Esophagus squamous epithelium (tissue), 5 donors: ENCODE measurements at regions not wholly inside any gene's neighbourhood (a gene's known extent, or its start where the extent isn't known, plus 50 kb on each side); places are given as distances from the start of the nearest gene placed in this dataset.

Experiments
- DNase-seq: peaks from one replicate; lab custom pipeline; 2025; lab: John Stamatoyannopoulos, UW
- H3K27ac ChIP-seq, 4 donors: fragments of 200-600 bp; sonication (generic); one replicate each; pipeline ENCODE4 v1.5.1; 2016 to 2019; ENCODE audit warnings: mild to moderate bottlenecking in 1 of 4
- H3K27me3 ChIP-seq, 4 donors: fragments of 200-600 bp; sonication (generic); 1 replicate in 3 of 4; 2 replicates in 1 of 4; pipeline versions ENCODE4 v1.5.1 to v1.6.0; 2017 to 2021; ENCODE audit warnings: antibody characterized with exemption in 1 of 4
- H3K36me3 ChIP-seq, 3 donors: fragments of 200-600 bp; sonication (generic); one replicate each; pipeline ENCODE4 v1.5.1; 2016 to 2019
- H3K4me1 ChIP-seq, 3 donors: fragments of 200-600 bp; sonication (generic); one replicate each; pipeline ENCODE4 v1.5.1; 2017 to 2019
- H3K4me3 ChIP-seq, 4 donors: fragments of 200-600 bp; sonication (generic); 1 replicate in 3 of 4; 2 replicates in 1 of 4; pipeline ENCODE4 v1.5.1; 2016 to 2019; ENCODE audit warnings: mild to moderate bottlenecking in 2 of 4, moderate library complexity in 1 of 4
- H3K9me3 ChIP-seq, 3 donors: fragments of 200-600 bp; sonication (generic); one replicate each; pipeline ENCODE4 v1.5.1; 2016 to 2019
- POLR2A ChIP-seq, 4 donors: fragments of 450-650 bp; IDR thresholded peaks; one replicate each; pipeline ENCODE4 v1.6.1; 2017; ENCODE audit warnings: antibody characterized with exemption in 4 of 4, mild to moderate bottlenecking in 4 of 4, moderate library complexity in 3 of 4
- WGBS, 2 donors: methylation state at CpG; one replicate each; pipeline ENCODE4 v1.1.5; 2018; 5-methylcytosine and 5-hydroxymethylcytosine counted together
- intact Hi-C: fragments of 100-400 bp; cut with DNase I; formaldehyde crosslinking; loops from one replicate; pipeline ENCODE4 v1.15.0; 2022
- TF ChIP-seq, protein P1 (sequence below), 6 experiments: fragments of 450-650 bp in 4 of 6; fragments of 200-600 bp in 2 of 6; sonication (generic) in 2 of 6; IDR thresholded peaks; one replicate each; pipeline ENCODE4 v1.5.1; 2016 to 2019; ENCODE audit warnings: antibody characterized with exemption in 6 of 6, mild to moderate bottlenecking in 4 of 6, moderate library complexity in 4 of 6
- donor health status: DM: yes; HTN: yes; CAD: no.

DNA sequence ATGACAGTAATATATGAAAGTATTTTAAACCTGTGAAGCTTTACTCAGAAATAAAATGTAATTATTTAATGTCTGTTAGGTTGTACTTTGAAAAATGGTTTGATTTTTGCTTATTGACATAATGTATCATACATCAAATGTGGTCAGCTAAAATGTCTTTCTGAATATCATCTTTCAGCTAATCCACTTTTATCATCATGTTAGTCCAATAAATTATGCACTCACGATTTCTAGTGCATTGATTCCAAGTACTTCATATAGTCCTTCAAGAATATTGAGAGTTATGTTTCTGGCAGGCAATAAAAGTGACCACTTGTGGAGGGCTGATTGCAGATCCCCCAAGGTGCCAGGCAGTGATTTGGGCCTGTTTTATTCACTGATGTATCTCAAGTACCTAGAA lies 1204.1 kb downstream of the OLFM4 start:
- no peak for DNase-seq
- WGBS, 2 donors, result 52 to 55% methylated on average over 1 of the region's 1 CpG
- Histone ChIP-seq H3K27me3 (no peaks in the 10 kb centered on the region), H3K9me3 (no peaks in the 10 kb centered on the region), H3K4me3 (no peak overlapping the region), H3K4me1 (no peaks in the 10 kb centered on the region), H3K36me3 (no peaks in the 10 kb centered on the region), H3K27ac (no peak overlapping the region)
- no peak for TF ChIP-seq POLR2A (IDR thresholded peaks at IDR 0.05)
- TF ChIP-seq, protein P1, sequence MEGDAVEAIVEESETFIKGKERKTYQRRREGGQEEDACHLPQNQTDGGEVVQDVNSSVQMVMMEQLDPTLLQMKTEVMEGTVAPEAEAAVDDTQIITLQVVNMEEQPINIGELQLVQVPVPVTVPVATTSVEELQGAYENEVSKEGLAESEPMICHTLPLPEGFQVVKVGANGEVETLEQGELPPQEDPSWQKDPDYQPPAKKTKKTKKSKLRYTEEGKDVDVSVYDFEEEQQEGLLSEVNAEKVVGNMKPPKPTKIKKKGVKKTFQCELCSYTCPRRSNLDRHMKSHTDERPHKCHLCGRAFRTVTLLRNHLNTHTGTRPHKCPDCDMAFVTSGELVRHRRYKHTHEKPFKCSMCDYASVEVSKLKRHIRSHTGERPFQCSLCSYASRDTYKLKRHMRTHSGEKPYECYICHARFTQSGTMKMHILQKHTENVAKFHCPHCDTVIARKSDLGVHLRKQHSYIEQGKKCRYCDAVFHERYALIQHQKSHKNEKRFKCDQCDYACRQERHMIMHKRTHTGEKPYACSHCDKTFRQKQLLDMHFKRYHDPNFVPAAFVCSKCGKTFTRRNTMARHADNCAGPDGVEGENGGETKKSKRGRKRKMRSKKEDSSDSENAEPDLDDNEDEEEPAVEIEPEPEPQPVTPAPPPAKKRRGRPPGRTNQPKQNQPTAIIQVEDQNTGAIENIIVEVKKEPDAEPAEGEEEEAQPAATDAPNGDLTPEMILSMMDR (IDR thresholded peaks at IDR 0.05), result no peak
- intact Hi-C loops, result no loop called here

DNA sequence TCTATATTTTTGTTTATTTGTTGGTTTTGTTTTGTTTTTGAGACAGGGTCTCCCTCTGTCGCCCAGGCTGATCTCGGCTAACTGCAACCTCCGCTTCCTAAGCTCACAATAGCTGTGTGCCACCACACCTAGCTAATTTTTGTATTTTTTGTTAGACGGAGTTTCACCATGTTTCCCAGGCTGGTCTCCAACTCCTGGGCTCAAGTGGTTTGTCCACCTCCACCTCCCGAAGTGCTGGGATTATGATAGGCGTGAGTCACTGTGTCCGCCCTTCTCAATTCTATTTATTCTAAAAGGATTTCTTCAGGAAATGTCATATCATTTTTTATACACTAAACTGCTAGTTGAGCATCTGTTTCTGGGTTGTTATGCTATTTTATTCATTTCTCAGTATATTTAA lies 1206.0 kb downstream of the OLFM4 start:
- Histone ChIP-seq H3K27me3 (no peaks in the 10 kb centered on the region), H3K27ac (no peak overlapping the region), H3K36me3 (no peaks in the 10 kb centered on the region), H3K4me1 (no peaks in the 10 kb centered on the region), H3K4me3 (no peak overlapping the region), H3K9me3 (no peaks in the 10 kb centered on the region)
- TF ChIP-seq POLR2A (IDR thresholded peaks at IDR 0.05), result no peak
- TF ChIP-seq, protein P1 (IDR thresholded peaks at IDR 0.05), result no peak
- no peak for DNase-seq
- 71 to 73% methylated on average over 7 of the region's 7 CpGs for WGBS, 2 donors
- intact Hi-C loops, result no loop called here

DNA sequence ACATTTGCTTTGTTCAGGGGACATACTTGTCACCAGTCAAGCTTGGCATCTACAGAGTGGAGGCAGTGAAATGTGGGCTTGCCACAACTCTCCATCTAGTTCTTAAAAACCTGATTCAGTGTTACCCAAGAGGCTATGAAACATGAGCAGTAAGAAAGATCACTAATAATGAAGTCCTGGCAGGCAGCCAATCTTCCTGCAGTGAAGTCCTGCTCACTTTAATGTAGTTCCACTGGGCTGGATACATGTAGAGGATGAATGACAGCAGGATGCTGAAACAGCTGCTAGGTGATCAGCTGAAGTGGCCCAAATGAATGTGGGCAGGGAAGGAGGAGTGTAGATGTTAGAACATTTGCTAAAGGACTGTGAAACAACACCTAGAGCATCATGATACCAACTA lies 1213.1 kb downstream of the OLFM4 start:
- no peaks in the 10 kb centered on the region for H3K4me1 ChIP-seq
- H3K36me3 ChIP-seq, result no peaks in the 10 kb centered on the region
- no peak for DNase-seq
- no peaks in the 10 kb centered on the region for H3K27me3 ChIP-seq
- no peak overlapping the region for H3K27ac ChIP-seq
- H3K4me3 ChIP-seq, result no peak overlapping the region
- intact Hi-C loops, result no loop called here
- TF ChIP-seq POLR2A (IDR thresholded peaks at IDR 0.05), result no peak
- TF ChIP-seq, protein P1 (IDR thresholded peaks at IDR 0.05), result no peak
- H3K9me3 ChIP-seq, result no peaks in the 10 kb centered on the region

DNA sequence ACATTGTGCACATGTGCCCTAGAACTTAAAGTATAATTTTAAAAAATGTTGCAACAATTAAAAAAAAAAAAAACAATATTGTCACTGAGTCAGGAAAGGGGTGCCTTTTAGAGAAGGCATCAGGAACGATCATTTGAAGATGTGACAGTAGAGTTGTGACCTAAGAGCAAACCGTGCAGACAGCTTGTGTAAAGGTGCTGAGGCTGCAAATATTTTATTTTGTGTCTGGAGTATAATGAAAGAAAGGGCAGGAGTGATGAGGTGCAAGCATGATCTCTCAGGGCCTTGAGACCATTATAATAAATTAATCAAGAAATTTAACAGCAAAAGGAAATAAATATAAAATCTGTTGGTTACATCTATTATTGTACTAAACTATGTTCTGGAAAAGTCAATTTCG lies 1219.7 kb downstream of the OLFM4 start:
- 46 to 54% methylated on average over 3 of the region's 3 CpGs for WGBS, 2 donors

DNA sequence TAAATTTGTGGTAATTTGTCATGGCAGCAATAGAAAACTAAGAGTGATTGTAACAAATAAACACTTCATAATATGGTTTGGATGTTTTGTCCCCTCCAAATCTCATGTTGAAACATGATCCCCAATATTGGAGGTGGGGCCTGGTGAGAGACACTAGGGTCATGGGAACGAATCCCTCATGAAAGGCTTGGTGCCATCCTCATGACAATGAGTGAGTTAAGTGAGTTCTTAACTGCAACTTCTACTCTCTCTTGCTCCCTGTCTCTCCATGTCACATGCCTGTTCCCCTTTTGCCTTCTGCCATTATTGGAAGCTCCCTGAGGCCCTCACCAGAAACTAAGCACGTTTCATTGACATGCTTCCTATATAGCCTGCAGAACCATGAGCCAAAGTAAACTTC lies 1233.2 kb downstream of the OLFM4 start:
- no peaks in the 10 kb centered on the region for H3K9me3 ChIP-seq
- no peak for TF ChIP-seq POLR2A (IDR thresholded peaks at IDR 0.05)
- TF ChIP-seq, protein P1 (IDR thresholded peaks at IDR 0.05), result no peak
- DNase-seq, result no peak
- no peaks in the 10 kb centered on the region for H3K27me3 ChIP-seq
- no peak overlapping the region for H3K27ac ChIP-seq
- no peak overlapping the region for H3K4me3 ChIP-seq
- WGBS, 2 donors, result 50 to 52% methylated on average over 2 of the region's 2 CpGs
- no peaks in the 10 kb centered on the region for H3K36me3 ChIP-seq
- intact Hi-C loops, result no loop called here
- no peaks in the 10 kb centered on the region for H3K4me1 ChIP-seq

More for the DNA sequence above, 1219.7 kb downstream of the OLFM4 start:
- no peaks in the 10 kb centered on the region for H3K27me3 ChIP-seq
- H3K4me3 ChIP-seq, result no peak overlapping the region
- H3K27ac ChIP-seq, result no peak overlapping the region
- no peak for TF ChIP-seq POLR2A (IDR thresholded peaks at IDR 0.05)
- TF ChIP-seq, protein P1 (IDR thresholded peaks at IDR 0.05), result no peak
- intact Hi-C loops, result no loop called here
- no peaks in the 10 kb centered on the region for H3K36me3 ChIP-seq
- no peak for DNase-seq
- no peaks in the 10 kb centered on the region for H3K9me3 ChIP-seq
- H3K4me1 ChIP-seq, result no peaks in the 10 kb centered on the region
